ENCODE measurements at regions not wholly inside any gene's neighbourhood (a gene's known extent, or its start where the extent isn't known, plus 50 kb on each side); places are given as distances from the start of the nearest gene placed in this dataset.
"Not testable (repeated sequence)": the region's sequence is repeated elsewhere in the genome, so short reads cannot be mapped to it uniquely, and the experiment has no call there.

DNA sequence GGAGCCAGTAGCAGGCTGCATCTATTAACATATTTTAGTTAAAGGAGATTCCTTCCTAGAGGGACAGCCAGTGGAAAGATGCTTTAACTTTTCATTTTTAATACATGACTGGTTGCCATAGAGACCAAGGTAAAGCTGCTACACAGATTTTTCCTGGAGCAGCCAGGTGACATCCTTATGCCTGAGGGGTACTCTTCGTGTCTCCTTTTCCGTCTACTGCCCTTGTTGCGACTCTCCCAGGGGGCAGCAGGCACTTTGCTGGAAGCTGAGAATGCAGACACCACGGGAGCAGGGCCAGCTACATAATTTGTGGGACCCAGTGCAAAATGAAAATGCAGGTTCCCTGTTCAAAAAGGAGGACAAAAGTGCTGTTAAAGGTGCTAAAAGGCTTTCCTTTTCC, 340.4 kb downstream of the CEP170 start:
- H3K9me3 ChIP-seq (ENCODE audit: insufficient read depth, low read length); H3K27ac ChIP-seq (ENCODE audit: low read depth, low read length); H3K9me2 ChIP-seq (replicated peaks; ENCODE audit: insufficient read depth, low read length); H3F3A ChIP-seq (ENCODE audit: insufficient read depth); H3K79me2 ChIP-seq (ENCODE audit: insufficient read depth, low read length); H4K20me1 ChIP-seq (ENCODE audit: low read depth, low read length); H3K4me3 ChIP-seq (ENCODE audit: insufficient read depth, low read length, poor library complexity, severe bottlenecking); H3K27me3 ChIP-seq (ENCODE audit: low read length); H3K9ac ChIP-seq (ENCODE audit: low read length); H3K4me2 ChIP-seq (ENCODE audit: low read depth, low read length, poor library complexity, severe bottlenecking); H2AFZ ChIP-seq (ENCODE audit: low read depth, low read length, severe bottlenecking); H3K36me3 ChIP-seq (ENCODE audit: low read length): not testable (repeated sequence)

GRCh38 chr1:242912855-242913254, 342.2 kb downstream of the CEP170 start:
- not testable (repeated sequence) for H2AFZ ChIP-seq (ENCODE audit: low read depth, low read length, severe bottlenecking); H3K36me3 ChIP-seq (ENCODE audit: low read length); H4K20me1 ChIP-seq (ENCODE audit: low read depth, low read length); H3K4me3 ChIP-seq (ENCODE audit: insufficient read depth, low read length, poor library complexity, severe bottlenecking); H3K4me2 ChIP-seq (ENCODE audit: low read depth, low read length, poor library complexity, severe bottlenecking); H3K79me2 ChIP-seq (ENCODE audit: insufficient read depth, low read length); H3K9ac ChIP-seq (ENCODE audit: low read length); H3K9me2 ChIP-seq (replicated peaks; ENCODE audit: insufficient read depth, low read length); H3K9me3 ChIP-seq (ENCODE audit: insufficient read depth, low read length); H3F3A ChIP-seq (ENCODE audit: insufficient read depth); H3K27ac ChIP-seq (ENCODE audit: low read depth, low read length); H3K27me3 ChIP-seq (ENCODE audit: low read length)

DNA sequence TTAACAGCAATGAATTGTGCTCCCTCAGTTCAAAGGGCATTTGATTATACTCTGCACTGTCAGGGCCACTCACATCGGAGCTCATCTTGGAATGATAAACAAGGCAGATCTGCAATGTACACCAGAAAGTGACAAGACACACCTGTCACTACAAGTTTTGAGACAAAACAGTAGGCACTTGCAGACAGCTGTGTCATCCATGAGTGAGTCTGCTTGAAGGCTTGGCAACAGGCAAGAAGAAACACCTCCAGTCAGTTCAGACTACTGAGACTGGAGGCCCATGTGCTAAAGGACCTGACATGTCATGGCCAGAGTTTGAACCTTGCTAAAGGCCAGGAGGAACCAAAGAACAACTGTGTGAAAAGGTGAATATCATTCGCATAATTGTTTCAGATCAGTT, 354.5 kb downstream of the CEP170 start:
- not testable (repeated sequence) for H2AFZ ChIP-seq (ENCODE audit: low read depth, low read length, severe bottlenecking); H4K20me1 ChIP-seq (ENCODE audit: low read depth, low read length); H3K4me3 ChIP-seq (ENCODE audit: insufficient read depth, low read length, poor library complexity, severe bottlenecking); H3K9ac ChIP-seq (ENCODE audit: low read length); H3K9me3 ChIP-seq (ENCODE audit: insufficient read depth, low read length); H3K9me2 ChIP-seq (replicated peaks; ENCODE audit: insufficient read depth, low read length); H3K79me2 ChIP-seq (ENCODE audit: insufficient read depth, low read length); H3K4me2 ChIP-seq (ENCODE audit: low read depth, low read length, poor library complexity, severe bottlenecking); H3F3A ChIP-seq (ENCODE audit: insufficient read depth); H3K36me3 ChIP-seq (ENCODE audit: low read length); H3K27me3 ChIP-seq (ENCODE audit: low read length); H3K27ac ChIP-seq (ENCODE audit: low read depth, low read length)

DNA sequence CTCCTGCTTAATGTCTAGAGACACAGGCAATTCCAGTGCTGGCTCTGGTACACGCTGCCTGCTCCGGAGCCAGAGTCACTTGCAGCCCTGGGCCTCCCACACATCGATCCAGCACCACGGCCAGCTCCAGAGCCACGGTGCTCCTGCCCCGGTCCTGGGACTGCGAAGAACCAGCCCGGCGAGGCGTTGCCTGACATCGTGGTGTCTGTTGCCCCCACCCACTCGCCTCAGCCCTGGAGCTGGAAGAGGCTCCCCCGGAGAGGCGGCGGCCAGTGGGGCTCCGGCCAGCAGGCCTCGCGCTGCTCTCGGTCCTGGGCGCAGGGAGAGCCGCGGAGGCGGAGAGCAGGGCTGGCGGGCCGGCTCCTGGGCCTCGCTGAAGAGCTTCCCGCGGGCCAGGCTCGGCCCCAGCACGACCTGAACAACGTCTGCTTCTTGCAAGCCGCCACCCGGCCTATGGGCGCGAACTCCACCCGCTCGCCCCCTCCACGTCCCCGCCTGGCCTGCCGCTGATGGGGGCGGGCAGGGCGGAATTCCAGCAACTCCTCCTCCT, 364.8 kb downstream of the CEP170 start:
- no peaks in the 10 kb centered on the region for H3K27me3 ChIP-seq (ENCODE audit: low read length)
- H3K4me2 ChIP-seq (ENCODE audit: low read depth, low read length, poor library complexity, severe bottlenecking), result no peak overlapping the region
- no peaks in the 10 kb centered on the region for H3K79me2 ChIP-seq (ENCODE audit: insufficient read depth, low read length)
- H4K20me1 ChIP-seq (ENCODE audit: low read depth, low read length), result no peaks in the 10 kb centered on the region
- H3F3A ChIP-seq (ENCODE audit: insufficient read depth), result no peaks in the 10 kb centered on the region
- H3K9ac ChIP-seq (ENCODE audit: low read length), result no peak overlapping the region
- TF ChIP-seq EZH2phosphoT487 (conservative IDR thresholded peaks at IDR 0.05; ENCODE audit: low read length), result no peak
- TF ChIP-seq CTCF (IDR thresholded peaks at IDR 0.05; ENCODE audit: insufficient read depth, low read length, poor library complexity, severe bottlenecking), result no peak
- H3K9me3 ChIP-seq (ENCODE audit: insufficient read depth, low read length), result no peaks in the 10 kb centered on the region
- H3K4me3 ChIP-seq (ENCODE audit: insufficient read depth, low read length, poor library complexity, severe bottlenecking), result no peak overlapping the region
- H2AFZ ChIP-seq (ENCODE audit: low read depth, low read length, severe bottlenecking), result no peak overlapping the region
- H3K27ac ChIP-seq (ENCODE audit: low read depth, low read length), result no peak overlapping the region
- no peaks in the 10 kb centered on the region for H3K9me2 ChIP-seq (replicated peaks; ENCODE audit: insufficient read depth, low read length)
- no peaks in the 10 kb centered on the region for H3K36me3 ChIP-seq (ENCODE audit: low read length)

DNA sequence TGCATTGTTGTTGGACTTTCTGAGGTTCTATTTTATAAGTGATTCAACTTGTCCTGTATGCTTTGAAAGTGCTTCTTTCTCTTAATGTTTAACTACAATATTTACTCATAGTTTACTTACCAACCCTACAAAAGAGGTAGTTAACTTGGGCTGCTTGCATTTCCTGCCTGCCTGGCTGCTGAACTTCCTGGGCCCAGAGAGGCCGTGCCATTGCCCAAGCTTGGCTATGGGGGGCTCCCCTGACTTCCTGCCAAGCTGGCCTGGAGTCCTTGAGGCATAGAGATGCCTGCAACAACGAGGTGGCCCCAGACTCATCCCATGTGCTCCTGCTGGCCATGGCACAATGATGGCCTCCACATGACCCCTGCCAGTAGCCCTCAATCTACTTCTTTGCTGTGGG, 361.6 kb upstream of the PLD5 start:
- Histone ChIP-seq H3K27me3 (ENCODE audit: low read length) (no peaks in the 10 kb centered on the region), H3K79me2 (ENCODE audit: insufficient read depth, low read length) (no peaks in the 10 kb centered on the region), H3K4me2 (ENCODE audit: low read depth, low read length, poor library complexity, severe bottlenecking) (no peak overlapping the region)

DNA sequence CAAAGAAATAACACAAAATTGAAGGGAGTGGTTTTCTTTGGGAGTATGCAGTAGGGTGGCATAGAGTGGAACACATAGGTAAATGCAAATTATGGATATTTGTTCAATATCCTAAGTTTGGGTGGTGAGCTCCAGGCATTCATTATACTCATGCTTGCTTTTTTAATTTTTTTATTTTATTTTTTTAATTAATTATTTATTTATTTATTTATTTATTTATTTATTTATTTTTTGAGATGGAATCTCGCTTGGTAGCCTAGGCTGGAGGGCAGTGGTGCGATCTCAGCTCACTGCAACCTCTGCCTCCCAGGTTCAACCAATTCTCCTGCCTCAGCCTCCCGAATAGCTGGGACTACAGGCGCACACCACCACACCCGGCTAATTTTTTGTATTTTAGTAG, 355.5 kb upstream of the PLD5 start:
- not testable (repeated sequence) for H3K9ac ChIP-seq (ENCODE audit: low read length); H3K4me2 ChIP-seq (ENCODE audit: low read depth, low read length, poor library complexity, severe bottlenecking); H3K9me2 ChIP-seq (replicated peaks; ENCODE audit: insufficient read depth, low read length); H2AFZ ChIP-seq (ENCODE audit: low read depth, low read length, severe bottlenecking); H3K27me3 ChIP-seq (ENCODE audit: low read length); H3K4me3 ChIP-seq (ENCODE audit: insufficient read depth, low read length, poor library complexity, severe bottlenecking); H3K36me3 ChIP-seq (ENCODE audit: low read length); H3K27ac ChIP-seq (ENCODE audit: low read depth, low read length); H3K9me3 ChIP-seq (ENCODE audit: insufficient read depth, low read length); H3K79me2 ChIP-seq (ENCODE audit: insufficient read depth, low read length); H4K20me1 ChIP-seq (ENCODE audit: low read depth, low read length); H3F3A ChIP-seq (ENCODE audit: insufficient read depth)

More for the DNA sequence above, 361.6 kb upstream of the PLD5 start:
- Histone ChIP-seq H3F3A (ENCODE audit: insufficient read depth) (no peaks in the 10 kb centered on the region), H3K9me3 (ENCODE audit: insufficient read depth, low read length) (no peaks in the 10 kb centered on the region), H4K20me1 (ENCODE audit: low read depth, low read length) (no peaks in the 10 kb centered on the region), H3K36me3 (ENCODE audit: low read length) (no peaks in the 10 kb centered on the region), H3K27ac (ENCODE audit: low read depth, low read length) (no peak overlapping the region), H3K9ac (ENCODE audit: low read length) (no peak overlapping the region), H3K4me3 (ENCODE audit: insufficient read depth, low read length, poor library complexity, severe bottlenecking) (no peak overlapping the region), H2AFZ (ENCODE audit: low read depth, low read length, severe bottlenecking) (no peak overlapping the region), H3K9me2 (replicated peaks; ENCODE audit: insufficient read depth, low read length) (no peaks in the 10 kb centered on the region)
- TF ChIP-seq EZH2phosphoT487 (conservative IDR thresholded peaks at IDR 0.05; ENCODE audit: low read length), result no peak

All from SU-DHL-6 (cell line).